ENCODE measurements at regions not wholly inside any gene's neighbourhood (a gene's known extent, or its start where the extent isn't known, plus 50 kb on each side); places are given as distances from the start of the nearest gene placed in this dataset.

GRCh38 chr5:57335092-57335660 lies 147.4 kb downstream of the ACTBL2 start:
- Histone ChIP-seq H3K9ac (ENCODE audit: low read depth in 2 of 2, low read length in 2 of 2) (no peak overlapping the region), H3K27me3 (no peaks in the 10 kb centered on the region), H3K36me3 (no peaks in the 10 kb centered on the region), H3K4me3 (no peak overlapping the region), H3K9me3 (no peaks in the 10 kb centered on the region), H3K27ac (no peak overlapping the region), H3K4me1 (no peaks in the 10 kb centered on the region)
- TF ChIP-seq CTCF (IDR thresholded peaks at IDR 0.05) = no peak
- intact Hi-C loops (cut with DNase I) = no loop called here
- no peak for DNase-seq

- no peak for DNase-seq
- Histone ChIP-seq H3K9me3 (no peaks in the 10 kb centered on the region), H3K9ac (ENCODE audit: low read depth in 2 of 2, low read length in 2 of 2) (no peak overlapping the region), H3K36me3 (no peaks in the 10 kb centered on the region), H3K27ac (no peak overlapping the region), H3K27me3 (no peaks in the 10 kb centered on the region), H3K4me3 (no peak overlapping the region), H3K4me1 (no peaks in the 10 kb centered on the region)
- intact Hi-C loops (cut with DNase I) = no loop called here
- TF ChIP-seq CTCF (IDR thresholded peaks at IDR 0.05) = no peak
These were observed 148.1 kb downstream of the ACTBL2 start for GRCh38 chr5:57334475-57334874.

- no peaks in the 10 kb centered on the region for H3K27me3 ChIP-seq
- no peak for TF ChIP-seq CTCF (IDR thresholded peaks at IDR 0.05)
- no peak overlapping the region for H3K4me3 ChIP-seq
- no peaks in the 10 kb centered on the region for H3K4me1 ChIP-seq
- no peak for DNase-seq
- intact Hi-C loops (cut with DNase I) = no loop called here
- no peak overlapping the region for H3K9ac ChIP-seq (ENCODE audit: low read depth in 2 of 2, low read length in 2 of 2)
- no peaks in the 10 kb centered on the region for H3K36me3 ChIP-seq
- no peak overlapping the region for H3K27ac ChIP-seq
- H3K9me3 ChIP-seq = no peaks in the 10 kb centered on the region
These were observed 150.2 kb downstream of the ACTBL2 start for GRCh38 chr5:57332361-57332760.

- no peaks in the 10 kb centered on the region for H3K36me3 ChIP-seq
- H3K27ac ChIP-seq = no peak overlapping the region
- no peak for DNase-seq
- no peak overlapping the region for H3K9ac ChIP-seq (ENCODE audit: low read depth in 2 of 2, low read length in 2 of 2)
- H3K4me1 ChIP-seq = no peaks in the 10 kb centered on the region
- no peaks in the 10 kb centered on the region for H3K27me3 ChIP-seq
- intact Hi-C loops (cut with DNase I) = no loop called here
- H3K4me3 ChIP-seq = no peak overlapping the region
- H3K9me3 ChIP-seq = no peaks in the 10 kb centered on the region
- TF ChIP-seq CTCF (IDR thresholded peaks at IDR 0.05) = no peak
These were observed 153.9 kb downstream of the GPBP1 start for GRCh38 chr5:57327561-57328367.

- Histone ChIP-seq H3K4me3 (no peak overlapping the region), H3K36me3 (no peaks in the 10 kb centered on the region), H3K9me3 (no peaks in the 10 kb centered on the region), H3K27me3 (no peaks in the 10 kb centered on the region), H3K4me1 (no peaks in the 10 kb centered on the region), H3K9ac (ENCODE audit: low read depth in 2 of 2, low read length in 2 of 2) (no peak overlapping the region), H3K27ac (no peak overlapping the region)
- DNase-seq = no peak
- TF ChIP-seq CTCF (IDR thresholded peaks at IDR 0.05) = no peak
- intact Hi-C loops (cut with DNase I) = no loop called here
These were observed 152.0 kb downstream of the GPBP1 start for GRCh38 chr5:57325678-57326397.
